ENCODE measurements at regions not wholly inside any gene's neighbourhood (a gene's known extent, or its start where the extent isn't known, plus 50 kb on each side); places are given as distances from the start of the nearest gene placed in this dataset.
A peak's percentile ranks its signal among the peaks of the same experiment; 100 is the strongest.
"Not testable (repeated sequence)": the region's sequence is repeated elsewhere in the genome, so short reads cannot be mapped to it uniquely, and the experiment has no call there.

- Histone ChIP-seq H3K9me3 (no peaks in the 10 kb centered on the region), H3K27me3 (no peaks in the 10 kb centered on the region), H3K4me3 (no peak overlapping the region), H3K36me3 (no peaks in the 10 kb centered on the region)
- no peak for DNase-seq
These were observed 122.8 kb upstream of the TBX5 start for GRCh38 chr12:114528766-114529165.

DNA sequence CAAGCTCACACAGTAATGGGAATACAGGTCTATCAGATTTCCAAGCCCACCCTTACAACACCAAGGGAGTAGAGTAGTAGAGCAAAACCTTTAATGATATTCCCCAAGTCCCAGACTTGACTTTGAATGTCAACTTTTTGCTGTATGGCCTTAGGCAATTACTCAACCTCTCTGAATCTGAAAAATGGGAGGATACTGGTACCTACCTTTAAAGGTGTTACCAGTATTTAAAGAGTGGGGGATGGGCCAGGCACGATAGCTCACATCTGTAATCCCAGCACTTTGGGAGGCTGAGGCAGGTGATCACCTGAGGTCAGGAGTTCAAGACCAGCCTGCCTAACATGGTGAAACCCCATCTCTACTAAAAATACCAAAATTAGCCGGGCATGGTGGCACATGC is 115.2 kb upstream of the TBX5 start:
- H3K36me3 ChIP-seq, DNase-seq, H3K4me3 ChIP-seq, H3K9me3 ChIP-seq, H3K27me3 ChIP-seq: not testable (repeated sequence)

GRCh38 chr12:114512351-114512750 is 106.4 kb upstream of the TBX5 start:
- no peak for DNase-seq
- Histone ChIP-seq H3K4me3 (no peak overlapping the region), H3K9me3 (peaks cover 7% of the 10 kb centered on the region)

DNA sequence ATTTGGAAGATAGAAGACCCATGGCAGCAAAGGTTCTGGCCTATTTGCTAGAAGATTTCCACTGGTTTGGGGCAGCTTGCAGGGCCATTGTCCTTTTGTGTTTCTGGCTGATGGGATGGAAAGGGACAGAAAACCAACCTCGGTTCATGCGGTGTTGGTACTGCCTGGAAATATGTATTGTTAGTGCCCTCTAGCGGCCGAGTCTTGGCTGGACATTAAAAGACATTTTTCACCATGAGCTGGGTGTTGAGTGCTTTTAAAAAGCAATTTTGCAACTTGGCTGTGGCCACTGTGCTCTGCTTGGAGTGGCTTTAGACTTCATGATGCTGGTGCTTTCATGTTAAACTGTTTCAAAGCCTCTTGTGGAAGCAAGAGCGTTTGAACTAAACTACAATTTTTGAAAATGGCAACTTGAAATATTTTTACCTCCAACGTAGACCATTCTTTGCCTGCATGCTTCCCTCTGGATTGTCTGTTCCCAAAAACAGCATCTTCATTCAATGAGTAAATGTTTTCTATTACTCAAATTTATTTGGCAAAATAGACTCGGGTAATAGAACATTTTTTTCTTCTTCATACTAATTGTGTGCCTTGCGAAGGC is 102.7 kb upstream of the TBX5 start:
- Histone ChIP-seq H3K9me3 (peaks cover 7% of the 10 kb centered on the region), H3K36me3 (no peaks in the 10 kb centered on the region), H3K4me3 (no peak overlapping the region), H3K27me3 (peaks cover 12% of the 10 kb centered on the region)
- peak; percentile 17 for DNase-seq

More at GRCh38 chr12:114512351-114512750, 106.4 kb upstream of the TBX5 start:
- Histone ChIP-seq H3K27me3 (peaks cover 5% of the 10 kb centered on the region; the same call in 1 of the 2 replicates), H3K36me3 (no peaks in the 10 kb centered on the region)

GRCh38 chr12:114506651-114507050 is 100.7 kb upstream of the TBX5 start:
- DNase-seq = no peak
- H3K4me3 ChIP-seq = no peak overlapping the region
- H3K9me3 ChIP-seq = peaks cover 7% of the 10 kb centered on the region
- H3K27me3 ChIP-seq = peaks cover 12% of the 10 kb centered on the region
- no peaks in the 10 kb centered on the region for H3K36me3 ChIP-seq

GRCh38 chr12:114504311-114504710 is 98.4 kb upstream of the TBX5 start:
- DNase-seq = no peak

DNA sequence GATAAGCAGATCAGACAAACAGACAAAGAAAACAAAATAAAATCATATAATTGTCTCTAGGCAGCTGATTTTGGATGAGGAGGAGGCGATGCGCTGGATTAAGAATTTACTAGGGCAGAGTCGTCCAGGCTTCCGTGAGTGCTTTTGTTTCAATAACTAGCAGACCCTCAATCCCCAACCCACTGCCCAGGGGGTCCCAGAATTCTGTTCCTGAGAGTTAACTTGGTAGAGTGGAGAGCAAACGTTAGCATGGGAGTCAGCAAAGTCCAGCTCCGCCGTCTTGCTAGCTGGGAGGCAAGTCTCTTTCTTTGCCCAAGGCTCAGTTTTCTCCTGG is 95.5 kb upstream of the TBX5 start:
- DNase-seq = no peak
- Histone ChIP-seq H3K27me3 (peaks cover 7% of the 10 kb centered on the region), H3K4me3 (no peak overlapping the region), H3K36me3 (no peaks in the 10 kb centered on the region), H3K9me3 (no peaks in the 10 kb centered on the region)

More at GRCh38 chr12:114504311-114504710, 98.4 kb upstream of the TBX5 start:
- H3K27me3 ChIP-seq = peaks cover 12% of the 10 kb centered on the region
- no peak overlapping the region for H3K4me3 ChIP-seq
- peaks cover 7% of the 10 kb centered on the region for H3K9me3 ChIP-seq
- no peaks in the 10 kb centered on the region for H3K36me3 ChIP-seq

DNA sequence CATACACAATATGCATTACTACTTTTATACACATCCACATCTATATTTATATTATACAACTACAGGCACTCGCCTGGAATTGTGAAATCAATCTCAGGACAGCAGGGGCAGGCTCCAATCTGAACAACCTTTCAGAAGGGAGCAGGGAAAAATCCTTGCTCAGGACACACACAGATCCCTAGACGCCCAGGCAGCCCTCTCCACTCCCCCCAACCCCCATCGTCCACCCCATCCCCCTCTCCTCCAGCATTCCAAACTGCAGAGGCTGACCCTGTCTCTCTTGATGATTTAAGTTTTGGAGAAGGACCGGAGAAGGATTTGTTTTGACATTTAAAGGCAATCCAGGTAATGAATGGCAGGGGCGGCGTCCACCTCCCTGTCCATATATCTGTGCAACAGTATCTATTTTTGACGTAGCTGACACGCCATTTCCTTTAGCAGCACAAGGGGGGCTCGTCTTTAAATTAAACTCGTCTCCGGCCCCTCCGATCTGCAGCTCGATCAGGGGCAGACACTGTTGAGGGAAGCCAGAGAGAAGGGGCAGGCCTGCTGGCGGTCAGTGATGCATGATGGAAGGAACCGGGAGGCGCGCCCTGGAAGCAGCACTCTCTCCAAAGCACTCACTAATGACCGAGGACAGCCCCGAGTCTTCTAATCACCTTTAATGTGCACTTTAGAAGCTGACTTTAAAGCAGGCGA is 95.0 kb upstream of the TBX5 start:
- H3K9me3 ChIP-seq = no peaks in the 10 kb centered on the region
- no peak overlapping the region for H3K4me3 ChIP-seq
- H3K27me3 ChIP-seq = peaks cover 7% of the 10 kb centered on the region
- H3K36me3 ChIP-seq = no peaks in the 10 kb centered on the region
- DNase-seq = no peak

DNA sequence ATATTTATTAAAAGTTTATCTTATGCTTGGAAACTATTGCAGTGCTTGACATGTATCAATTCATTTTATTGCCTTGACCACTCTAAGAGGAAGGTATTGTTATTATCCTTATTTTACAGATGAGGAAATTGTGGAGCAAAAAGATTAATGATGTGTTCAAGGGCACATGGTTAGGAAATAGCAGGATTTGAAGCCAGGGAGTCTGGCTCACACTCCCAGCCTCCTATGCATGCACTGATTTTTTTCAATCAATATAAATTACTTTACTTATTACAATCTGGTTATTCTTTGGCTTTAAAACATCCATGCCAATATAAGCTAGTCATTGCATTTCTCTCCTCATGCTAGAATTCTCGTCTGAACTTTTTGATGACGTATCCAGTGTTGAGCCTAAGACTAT is 94.2 kb upstream of the TBX5 start:
- Histone ChIP-seq H3K9me3 (no peaks in the 10 kb centered on the region), H3K4me3 (no peak overlapping the region), H3K36me3 (no peaks in the 10 kb centered on the region), H3K27me3 (peaks cover 4% of the 10 kb centered on the region)
- no peak for DNase-seq

- H3K36me3 ChIP-seq = no peaks in the 10 kb centered on the region
- H3K27me3 ChIP-seq = peaks cover 3% of the 10 kb centered on the region
- H3K4me3 ChIP-seq = no peak overlapping the region
- DNase-seq = peak; percentile 2
- H3K9me3 ChIP-seq = no peaks in the 10 kb centered on the region
These were observed 93.4 kb upstream of the TBX5 start for GRCh38 chr12:114499338-114499737.

DNA sequence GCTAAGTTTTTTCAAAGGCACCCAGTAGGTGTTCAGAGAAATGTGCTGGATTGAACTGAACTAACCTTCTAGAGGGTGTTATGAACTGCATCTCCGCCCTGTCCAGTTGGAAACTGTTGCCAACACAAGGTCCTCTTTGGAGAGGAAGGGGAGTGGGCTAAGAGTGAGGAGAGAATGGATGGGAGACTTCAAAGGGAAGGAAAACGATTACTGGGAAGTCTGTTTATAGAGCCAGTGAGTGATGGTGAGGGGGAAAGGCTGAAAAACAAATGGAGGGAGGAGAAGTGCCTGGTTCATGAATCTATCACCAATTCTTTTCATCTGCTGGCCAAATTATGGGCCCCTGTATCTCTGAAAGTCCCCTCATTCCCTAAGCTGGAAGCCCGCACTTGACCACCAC is 86.0 kb upstream of the TBX5 start:
- H3K36me3 ChIP-seq = no peaks in the 10 kb centered on the region

GRCh38 chr12:114484822-114485459 is 79.0 kb upstream of the TBX5 start:
- H3K36me3 ChIP-seq, H3K9me3 ChIP-seq, DNase-seq, H3K4me3 ChIP-seq: not testable (repeated sequence)
- peaks cover 14% of the 10 kb centered on the region for H3K27me3 ChIP-seq

More for the DNA sequence above, 86.0 kb upstream of the TBX5 start:
- no peak for DNase-seq
- H3K27me3 ChIP-seq = peaks cover 2% of the 10 kb centered on the region; the same call in 1 of the 2 replicates
- no peaks in the 10 kb centered on the region for H3K9me3 ChIP-seq
- no peak overlapping the region for H3K4me3 ChIP-seq

- H3K27me3 ChIP-seq = peaks cover 24% of the 10 kb centered on the region
- no peaks in the 10 kb centered on the region for H3K36me3 ChIP-seq
- H3K9me3 ChIP-seq = no peaks in the 10 kb centered on the region
- no peak for DNase-seq
- H3K4me3 ChIP-seq = no peak overlapping the region
These were observed 78.1 kb upstream of the TBX5 start for GRCh38 chr12:114483996-114484395.

DNA sequence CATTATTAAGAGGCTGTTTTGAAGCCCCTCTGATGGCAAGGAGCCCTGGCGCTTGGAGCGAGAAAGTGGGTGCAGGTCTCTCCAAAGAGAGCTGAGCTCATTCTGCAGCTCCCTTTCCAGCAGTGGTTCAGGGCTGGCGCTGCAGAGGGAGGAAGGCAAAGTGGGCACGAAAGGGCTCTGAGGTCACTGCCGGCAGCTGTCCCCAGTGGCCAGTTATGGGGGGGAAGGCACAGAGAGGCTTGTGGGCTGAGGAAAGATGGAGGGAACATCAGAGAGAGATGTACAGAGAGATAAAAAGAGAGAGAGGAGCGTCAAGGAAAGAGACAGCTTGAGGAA is 75.2 kb upstream of the TBX5 start:
- no peaks in the 10 kb centered on the region for H3K9me3 ChIP-seq
- no peaks in the 10 kb centered on the region for H3K36me3 ChIP-seq
- no peak overlapping the region for H3K4me3 ChIP-seq
- peaks cover 27% of the 10 kb centered on the region for H3K27me3 ChIP-seq
- DNase-seq = peak; percentile 9

GRCh38 chr12:114480337-114481199 is 74.6 kb upstream of the TBX5 start:
- H3K9me3 ChIP-seq = no peaks in the 10 kb centered on the region
- DNase-seq = no peak
- H3K27me3 ChIP-seq = peaks cover 27% of the 10 kb centered on the region
- H3K4me3 ChIP-seq = peak overlapping the region; percentile 32
- no peaks in the 10 kb centered on the region for H3K36me3 ChIP-seq

DNA sequence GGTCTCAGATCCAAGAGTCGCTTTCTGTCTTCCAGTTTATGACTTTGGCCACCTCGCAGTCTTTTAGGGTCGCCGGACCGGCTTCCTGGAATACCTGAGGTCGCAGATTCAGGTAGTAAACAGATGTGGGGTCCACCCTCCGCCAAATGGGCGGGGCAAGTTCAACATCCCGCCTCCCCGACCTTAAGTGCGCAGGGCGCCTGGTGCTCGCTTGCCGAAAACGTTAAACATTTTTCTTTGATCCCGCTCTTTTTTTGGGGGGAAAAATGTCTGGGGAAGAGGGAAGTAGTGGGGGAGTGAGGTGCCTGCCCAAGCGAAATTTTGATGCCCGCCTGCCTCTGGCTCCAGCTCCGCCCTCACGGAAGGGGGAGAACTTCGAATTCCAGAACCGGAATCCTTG is 73.9 kb upstream of the TBX5 start:
- H3K4me3 ChIP-seq = no peak overlapping the region; the same call in 1 of the 2 replicates
- H3K9me3 ChIP-seq = no peaks in the 10 kb centered on the region
- DNase-seq = no peak
- peaks cover 27% of the 10 kb centered on the region for H3K27me3 ChIP-seq
- H3K36me3 ChIP-seq = no peaks in the 10 kb centered on the region

DNA sequence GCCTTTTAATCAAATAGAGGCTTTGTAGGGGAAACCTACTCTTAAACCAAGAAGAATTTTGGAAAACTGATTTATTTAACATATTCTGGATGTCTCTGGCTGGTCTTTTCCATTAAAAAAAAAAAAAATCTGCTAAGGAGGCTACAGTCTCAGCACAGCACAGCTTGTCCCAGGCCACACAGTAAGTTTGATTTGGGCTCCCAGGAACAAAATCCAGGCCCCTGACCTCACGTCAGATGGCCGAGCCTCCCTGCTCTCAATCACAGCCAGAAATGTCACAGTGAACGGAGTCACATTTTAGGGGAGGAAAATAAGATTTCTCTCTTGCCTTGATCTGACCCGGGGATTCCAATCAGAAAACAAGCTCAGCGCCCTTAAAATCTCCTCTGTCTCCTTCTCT is 72.9 kb upstream of the TBX5 start:
- peaks cover 27% of the 10 kb centered on the region for H3K27me3 ChIP-seq
- DNase-seq = no peak
- H3K9me3 ChIP-seq = no peaks in the 10 kb centered on the region
- H3K36me3 ChIP-seq = no peaks in the 10 kb centered on the region
- no peak overlapping the region for H3K4me3 ChIP-seq
